Neural cell (in vitro differentiated cells): ENCODE measurements at regions not wholly inside any gene's neighbourhood (a gene's known extent, or its start where the extent isn't known, plus 50 kb on each side); places are given as distances from the start of the nearest gene placed in this dataset.

Experiments used
- CTCF ChIP-seq: fragments of 450-650 bp; IDR thresholded peaks from 2 replicates; pipeline ENCODE4 v1.5.1; 2014; ENCODE audit warnings: antibody characterized with exemption, mild to moderate bottlenecking, moderate library complexity; ENCODE audit not compliant: poor library complexity, severe bottlenecking
- EP300 ChIP-seq: fragments of 450-650 bp; conservative IDR thresholded peaks from 2 replicates; pipeline ENCODE4 v1.6.1; 2014; ENCODE audit warnings: antibody characterized with exemption, mild to moderate bottlenecking, moderate library complexity; ENCODE audit not compliant: poor library complexity, severe bottlenecking
- EZH2 ChIP-seq: fragments of 200-600, 300-800 bp; shearing (Covaris generic), sonication (generic); IDR thresholded peaks from 2 replicates; pipeline ENCODE4 v1.6.1; 2014; ENCODE audit warnings: antibody characterized with exemption, low read length, borderline replicate concordance, mild to moderate bottlenecking; ENCODE audit not compliant: insufficient read depth, poor library complexity, severe bottlenecking
- POLR2AphosphoS5 ChIP-seq: IDR thresholded peaks from 2 replicates; pipeline ENCODE4 v1.6.1; 2012
- RAD21 ChIP-seq: fragments of 450-650 bp; conservative IDR thresholded peaks from 2 replicates; pipeline ENCODE4 v1.6.1; 2014; ENCODE audit warnings: antibody characterized with exemption, mild to moderate bottlenecking, moderate library complexity
- REST ChIP-seq: IDR thresholded peaks from 2 replicates; pipeline ENCODE4 v1.6.1; 2012; ENCODE audit warnings: borderline replicate concordance

- no peak for TF ChIP-seq CTCF
- no peak for TF ChIP-seq EP300
- TF ChIP-seq EZH2: no peak
- no peak for TF ChIP-seq REST
- TF ChIP-seq POLR2AphosphoS5: no peak
- TF ChIP-seq RAD21: no peak
Measured at GRCh38 chr18:29307231-29307630, 1130.3 kb upstream of the CDH2 start.
